ENCODE measurements at regions not wholly inside any gene's neighbourhood (a gene's known extent, or its start where the extent isn't known, plus 50 kb on each side); places are given as distances from the start of the nearest gene placed in this dataset.
"Not testable (repeated sequence)": the region's sequence is repeated elsewhere in the genome, so short reads cannot be mapped to it uniquely, and the experiment has no call there.

GRCh38 chr11:134958870-134959269, 546.8 kb upstream of the B3GAT1 start:
- no peak for DNase-seq (ENCODE audit: extremely low spot score)
- ChIA-PET POLR2A (no interaction called here), CTCF (no interaction called here)
- no peak for TF ChIP-seq CTCF (IDR thresholded peaks at IDR 0.05; ENCODE audit: control extremely low read depth, extremely low read depth, low read depth, missing control alignments)

- no peak for DNase-seq (ENCODE audit: extremely low spot score)
- TF ChIP-seq CTCF (IDR thresholded peaks at IDR 0.05; ENCODE audit: control extremely low read depth, extremely low read depth, low read depth, missing control alignments) = no peak
- CTCF ChIA-PET = no interaction called here
- POLR2A ChIA-PET = no interaction called here
These were observed 546.2 kb upstream of the B3GAT1 start for GRCh38 chr11:134958336-134958640.

GRCh38 chr11:134957540-134958335, 545.7 kb upstream of the B3GAT1 start:
- CTCF ChIA-PET = no interaction called here
- DNase-seq (ENCODE audit: extremely low spot score) = no peak
- POLR2A ChIA-PET = no interaction called here

GRCh38 chr11:134956450-134957210, 544.6 kb upstream of the B3GAT1 start:
- ChIA-PET CTCF (no interaction called here), POLR2A (no interaction called here)

More at GRCh38 chr11:134957540-134958335, 545.7 kb upstream of the B3GAT1 start:
- no peak for TF ChIP-seq CTCF (IDR thresholded peaks at IDR 0.05; ENCODE audit: control extremely low read depth, extremely low read depth, low read depth, missing control alignments)

GRCh38 chr11:134955970-134956369, 543.9 kb upstream of the B3GAT1 start:
- DNase-seq (ENCODE audit: extremely low spot score); CTCF ChIA-PET; POLR2A ChIA-PET: not testable (repeated sequence)

More at GRCh38 chr11:134956450-134957210, 544.6 kb upstream of the B3GAT1 start:
- TF ChIP-seq CTCF (IDR thresholded peaks at IDR 0.05; ENCODE audit: control extremely low read depth, extremely low read depth, low read depth, missing control alignments) = no peak
- no peak for DNase-seq (ENCODE audit: extremely low spot score)

- POLR2A ChIA-PET = no interaction called here
- no peak for DNase-seq (ENCODE audit: extremely low spot score)
- TF ChIP-seq CTCF (IDR thresholded peaks at IDR 0.05; ENCODE audit: control extremely low read depth, extremely low read depth, low read depth, missing control alignments) = no peak
- CTCF ChIA-PET = no interaction called here
These were observed 543.2 kb upstream of the B3GAT1 start for GRCh38 chr11:134955281-134955680.

- CTCF ChIA-PET; DNase-seq (ENCODE audit: extremely low spot score); POLR2A ChIA-PET: not testable (repeated sequence)
These were observed 542.4 kb upstream of the B3GAT1 start for GRCh38 chr11:134954456-134954855.

- CTCF ChIA-PET; POLR2A ChIA-PET; DNase-seq (ENCODE audit: extremely low spot score): not testable (repeated sequence)
These were observed 541.5 kb upstream of the B3GAT1 start for GRCh38 chr11:134953417-134953970.

Data from GM10248 (cell line).